Duodenal mucosa (tissue), 2 donors: ENCODE measurements at regions not wholly inside any gene's neighbourhood (a gene's known extent, or its start where the extent isn't known, plus 50 kb on each side); places are given as distances from the start of the nearest gene placed in this dataset.

Source experiments
- H3K27ac ChIP-seq: one replicate; pipeline ENCODE4 v1.7.0; 2013; ENCODE audit warnings: low read depth, low read length
- H3K27me3 ChIP-seq, 2 donors: one replicate each; pipeline ENCODE4 v1.7.0; 2013; ENCODE audit warnings: low read length in 2 of 2, control low read depth in 1 of 2; ENCODE audit not compliant: insufficient read depth in 2 of 2, control insufficient read depth in 1 of 2
- H3K36me3 ChIP-seq, 2 donors: one replicate each; pipeline ENCODE4 v1.7.0; 2013; ENCODE audit warnings: low read length in 2 of 2, control low read depth in 1 of 2; ENCODE audit not compliant: insufficient read depth in 2 of 2, control insufficient read depth in 1 of 2
- H3K4me1 ChIP-seq, 2 donors: one replicate each; pipeline ENCODE4 v1.7.0; 2013; ENCODE audit warnings: low read length in 2 of 2, control low read depth in 1 of 2; ENCODE audit not compliant: insufficient read depth in 2 of 2, control insufficient read depth in 1 of 2
- H3K4me3 ChIP-seq, 2 donors: one replicate each; pipeline ENCODE4 v1.7.0; 2013; ENCODE audit warnings: low read length in 2 of 2, low read depth in 1 of 2
- H3K9ac ChIP-seq, 2 donors: one replicate each; pipeline ENCODE4 v1.7.0; 2013; ENCODE audit warnings: low read length in 2 of 2, low read depth in 1 of 2
- H3K9me3 ChIP-seq, 2 donors: one replicate each; pipeline ENCODE4 v1.7.0; 2013; ENCODE audit warnings: low read length in 2 of 2, control low read depth in 1 of 2; ENCODE audit not compliant: control insufficient read depth in 1 of 2

GRCh38 chr7:41758321-41758720, 55.4 kb upstream of the INHBA start:
- no peak overlapping the region for H3K9ac ChIP-seq
- no peaks in the 10 kb centered on the region for H3K4me1 ChIP-seq
- H3K4me3 ChIP-seq: no peak overlapping the region
- H3K27ac ChIP-seq: no peak overlapping the region
- H3K27me3 ChIP-seq: no peaks in the 10 kb centered on the region
- no peaks in the 10 kb centered on the region for H3K36me3 ChIP-seq
- H3K9me3 ChIP-seq: peaks cover 5 to 9% of the 10 kb centered on the region in 2 donors

- H3K4me1 ChIP-seq: no peaks in the 10 kb centered on the region
- H3K27ac ChIP-seq: no peak overlapping the region
- H3K9ac ChIP-seq: no peak overlapping the region
- peaks cover 5 to 9% of the 10 kb centered on the region in 2 donors for H3K9me3 ChIP-seq
- H3K4me3 ChIP-seq: no peak overlapping the region
- no peaks in the 10 kb centered on the region for H3K36me3 ChIP-seq
- no peaks in the 10 kb centered on the region for H3K27me3 ChIP-seq
These were observed 53.8 kb upstream of the INHBA start for GRCh38 chr7:41756650-41757182.

GRCh38 chr7:41755096-41755495, 52.2 kb upstream of the INHBA start:
- Histone ChIP-seq H3K27ac (no peak overlapping the region), H3K36me3 (no peaks in the 10 kb centered on the region), H3K27me3 (no peaks in the 10 kb centered on the region), H3K4me3 (no peak overlapping the region), H3K9me3 (peaks cover 5 to 9% of the 10 kb centered on the region in 2 donors), H3K4me1 (no peaks in the 10 kb centered on the region), H3K9ac (no peak overlapping the region)

- no peak overlapping the region for H3K27ac ChIP-seq
- no peak overlapping the region for H3K9ac ChIP-seq
- H3K36me3 ChIP-seq: no peaks in the 10 kb centered on the region
These were observed 51.2 kb upstream of the INHBA start for GRCh38 chr7:41754046-41754445.

More at GRCh38 chr7:41754046-41754445, 51.2 kb upstream of the INHBA start:
- peaks cover 5 to 9% of the 10 kb centered on the region in 2 donors for H3K9me3 ChIP-seq
- H3K27me3 ChIP-seq: no peaks in the 10 kb centered on the region
- no peaks in the 10 kb centered on the region for H3K4me1 ChIP-seq
- no peak overlapping the region for H3K4me3 ChIP-seq
